ENCODE measurements at regions not wholly inside any gene's neighbourhood (a gene's known extent, or its start where the extent isn't known, plus 50 kb on each side); places are given as distances from the start of the nearest gene placed in this dataset.

- TF ChIP-seq CHD7 (IDR thresholded peaks at IDR 0.05; ENCODE audit: insufficient replicate concordance, low read length) (no peak), POLR2A (IDR thresholded peaks at IDR 0.05; ENCODE audit: control extremely low read depth in 1 of 2, low read depth in 2 of 2, low read length in 2 of 2) (no peak), RBBP5 (IDR thresholded peaks at IDR 0.05; ENCODE audit: borderline replicate concordance, low read depth, low read length) (no peak), CBX5 (IDR thresholded peaks at IDR 0.05; ENCODE audit: low read depth, low read length) (no peak), SIX5 (IDR thresholded peaks at IDR 0.05; ENCODE audit: low read depth, low read length) (no peak), PHF8 (conservative IDR thresholded peaks at IDR 0.05; ENCODE audit: low read depth, low read length) (no peak), CHD2 (IDR thresholded peaks at IDR 0.05; ENCODE audit: low read length) (no peak), TCF12 (IDR thresholded peaks at IDR 0.05; ENCODE audit: low read depth, low read length) (no peak), SAP30 (IDR thresholded peaks at IDR 0.05; ENCODE audit: insufficient read depth, insufficient replicate concordance, low read length) (no peak)
Measured at GRCh38 chr13:67554286-67554685, 324.1 kb upstream of the PCDH9 start (continued).

All from H1 (cell line).